A673 (cell line): ENCODE measurements at regions not wholly inside any gene's neighbourhood (a gene's known extent, or its start where the extent isn't known, plus 50 kb on each side); places are given as distances from the start of the nearest gene placed in this dataset.
A peak's percentile ranks its signal among the peaks of the same experiment; 100 is the strongest.

Experiments used
- EZH2 ChIP-seq: fragments of 200-600 bp; sonication (generic); IDR thresholded peaks from 2 replicates; pipeline ENCODE4 v1.6.1; 2017; ENCODE audit warnings: borderline replicate concordance, low read depth, mild to moderate bottlenecking, mixed read lengths, antibody characterized with exemption, low read length; ENCODE audit not compliant: poor library complexity, severe bottlenecking
- TF ChIP-seq, protein P1 (sequence below): fragments of 300-800, 200-600 bp; sonication (generic); conservative IDR thresholded peaks from 2 replicates; pipeline ENCODE4 v1.5.1; 2017; ENCODE audit warnings: low read depth, mild to moderate bottlenecking, antibody characterized with exemption, low read length, moderate library complexity, mixed read lengths

DNA sequence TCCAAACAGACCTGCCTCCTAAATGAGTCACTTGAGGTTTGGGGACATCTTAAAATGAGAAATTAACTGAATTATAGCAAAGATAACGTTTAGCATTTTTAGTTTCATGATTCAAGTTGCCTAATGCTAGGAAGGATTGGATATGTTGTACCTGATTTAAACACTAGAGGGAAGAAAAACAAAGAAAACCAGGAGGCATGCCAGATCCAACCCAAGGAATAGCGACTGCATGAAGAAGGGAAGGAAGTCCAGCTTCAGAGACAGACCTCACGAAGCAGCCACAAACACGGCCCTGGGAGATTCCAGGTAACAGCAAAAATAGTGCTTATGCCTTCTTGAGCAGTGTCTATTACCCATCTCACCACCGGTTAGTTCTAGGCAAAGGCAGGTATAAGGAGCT is 499.9 kb upstream of the SPHKAP start:
- TF ChIP-seq, protein P1, sequence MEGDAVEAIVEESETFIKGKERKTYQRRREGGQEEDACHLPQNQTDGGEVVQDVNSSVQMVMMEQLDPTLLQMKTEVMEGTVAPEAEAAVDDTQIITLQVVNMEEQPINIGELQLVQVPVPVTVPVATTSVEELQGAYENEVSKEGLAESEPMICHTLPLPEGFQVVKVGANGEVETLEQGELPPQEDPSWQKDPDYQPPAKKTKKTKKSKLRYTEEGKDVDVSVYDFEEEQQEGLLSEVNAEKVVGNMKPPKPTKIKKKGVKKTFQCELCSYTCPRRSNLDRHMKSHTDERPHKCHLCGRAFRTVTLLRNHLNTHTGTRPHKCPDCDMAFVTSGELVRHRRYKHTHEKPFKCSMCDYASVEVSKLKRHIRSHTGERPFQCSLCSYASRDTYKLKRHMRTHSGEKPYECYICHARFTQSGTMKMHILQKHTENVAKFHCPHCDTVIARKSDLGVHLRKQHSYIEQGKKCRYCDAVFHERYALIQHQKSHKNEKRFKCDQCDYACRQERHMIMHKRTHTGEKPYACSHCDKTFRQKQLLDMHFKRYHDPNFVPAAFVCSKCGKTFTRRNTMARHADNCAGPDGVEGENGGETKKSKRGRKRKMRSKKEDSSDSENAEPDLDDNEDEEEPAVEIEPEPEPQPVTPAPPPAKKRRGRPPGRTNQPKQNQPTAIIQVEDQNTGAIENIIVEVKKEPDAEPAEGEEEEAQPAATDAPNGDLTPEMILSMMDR, result peak; percentile 56
- no peak for TF ChIP-seq EZH2
